HG03097 (cell line): ENCODE measurements at regions not wholly inside any gene's neighbourhood (a gene's known extent, or its start where the extent isn't known, plus 50 kb on each side); places are given as distances from the start of the nearest gene placed in this dataset.
"Not testable (repeated sequence)": the region's sequence is repeated elsewhere in the genome, so short reads cannot be mapped to it uniquely, and the experiment has no call there.

Source experiments
- ATAC-seq: cut with Tn5 transposase; IDR thresholded peaks from one replicate; pipeline ENCODE4 v1.9.1; 2021; ENCODE audit not compliant: unreplicated experiment, low FRiP score

GRCh38 chr22:34684278-34684677, 381.7 kb upstream of the ISX start:
- ATAC-seq, result not testable (repeated sequence)

DNA sequence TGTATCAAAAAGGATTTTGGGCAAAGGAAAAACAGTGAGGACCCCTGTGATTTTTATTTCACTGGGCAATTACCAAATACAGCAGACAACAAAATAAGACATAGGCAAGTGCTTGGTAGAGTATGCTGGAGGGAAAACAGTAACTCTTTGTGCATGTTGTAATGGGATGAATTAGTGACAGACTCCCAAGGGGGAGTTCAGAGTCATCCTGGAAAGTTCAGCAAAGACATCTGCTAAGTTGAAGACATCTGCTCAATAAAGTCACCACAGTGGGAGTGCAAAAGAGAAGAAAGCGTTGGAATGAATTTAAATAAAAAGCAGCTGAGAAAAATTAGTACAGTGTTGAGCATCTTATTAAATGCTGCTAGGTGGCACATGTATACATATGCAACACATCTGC, 378.8 kb upstream of the ISX start:
- no peak for ATAC-seq

GRCh38 chr22:34688825-34689224, 377.1 kb upstream of the ISX start:
- no peak for ATAC-seq

DNA sequence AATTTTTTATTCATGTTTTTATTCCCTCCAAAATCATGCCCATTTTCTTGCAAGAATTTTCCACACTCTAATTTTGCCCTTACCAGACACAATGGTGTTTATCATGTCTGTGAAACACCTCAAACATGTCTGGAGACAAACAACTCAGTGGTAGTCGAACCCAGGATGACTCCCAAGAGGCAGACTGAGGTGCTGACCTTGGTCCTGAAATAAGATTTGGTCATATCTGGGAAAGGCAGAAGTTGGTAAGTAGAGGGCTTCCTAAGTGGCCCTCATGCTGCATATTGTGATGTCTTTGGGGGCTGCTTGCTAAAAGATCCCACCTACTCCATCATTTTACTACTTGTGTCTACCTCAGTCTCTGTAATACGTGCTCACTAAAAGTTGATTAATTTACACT, 369.4 kb upstream of the ISX start:
- ATAC-seq, result no peak

DNA sequence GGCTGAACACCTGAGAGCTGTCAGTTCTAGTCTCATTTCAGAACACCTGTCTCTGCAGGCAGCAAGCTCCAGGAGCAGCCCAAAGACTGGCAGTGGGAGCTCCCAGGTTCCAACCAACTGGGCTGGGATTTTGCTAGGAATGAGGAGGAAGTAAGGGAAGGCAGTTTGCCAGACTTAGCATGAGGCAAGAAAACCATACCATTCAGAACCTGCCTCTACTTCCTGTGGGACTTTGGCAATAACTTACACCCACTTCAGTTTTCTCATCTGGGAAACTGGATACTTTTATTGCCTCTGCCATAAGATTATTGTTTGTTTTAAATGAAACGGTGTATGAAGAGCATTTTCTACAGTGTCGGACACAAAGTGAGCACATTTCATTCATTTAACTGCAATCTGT, 363.7 kb upstream of the ISX start:
- no peak for ATAC-seq

- no peak for ATAC-seq
Measured at GRCh38 chr22:34709641-34710040, 356.3 kb upstream of the ISX start.

DNA sequence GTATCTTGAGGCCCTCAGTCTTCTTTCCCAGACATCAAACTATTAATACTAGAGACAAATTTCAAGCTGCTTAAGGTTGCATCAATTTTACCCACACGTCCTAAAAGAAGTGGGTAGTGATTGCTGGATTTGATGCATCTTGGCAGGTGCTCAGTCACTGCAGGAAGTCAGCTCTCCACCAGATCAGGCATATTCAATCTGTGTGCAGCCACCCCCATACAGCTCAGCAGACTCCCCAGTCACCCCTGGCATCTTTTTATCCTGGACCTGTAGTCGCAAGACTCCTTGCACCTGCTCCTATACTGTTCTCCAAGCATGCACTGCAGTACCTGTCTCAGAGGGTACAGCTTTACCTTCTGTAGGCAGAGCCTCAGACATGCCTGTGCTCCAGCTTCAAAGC, 343.1 kb upstream of the ISX start:
- no peak for ATAC-seq

DNA sequence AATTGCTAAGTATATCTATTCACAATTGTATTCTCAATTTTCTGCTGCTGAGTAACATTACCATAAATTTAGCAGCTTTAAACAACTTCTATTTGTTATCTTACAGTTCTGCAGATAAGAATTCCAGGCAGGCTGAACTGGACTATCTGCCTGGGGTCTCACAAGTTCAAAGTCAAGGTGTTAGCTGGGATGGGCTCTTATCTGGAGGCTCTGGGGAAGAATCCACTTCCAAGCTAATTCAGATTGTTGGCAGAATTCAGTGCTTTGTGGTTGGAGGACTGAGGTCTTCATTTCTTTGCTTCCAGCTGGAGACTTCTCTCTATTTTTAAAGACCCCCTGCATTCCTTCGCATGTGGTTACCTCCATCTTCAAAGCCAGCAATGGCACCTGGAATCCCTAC, 329.9 kb upstream of the ISX start:
- ATAC-seq, result no peak

- no peak for ATAC-seq
Measured at GRCh38 chr22:34738661-34739400, 327.1 kb upstream of the ISX start.

- no peak for ATAC-seq
Measured at GRCh38 chr22:34743110-34743751, 322.7 kb upstream of the ISX start.

GRCh38 chr22:34760276-34761008, 305.5 kb upstream of the ISX start:
- no peak for ATAC-seq

DNA sequence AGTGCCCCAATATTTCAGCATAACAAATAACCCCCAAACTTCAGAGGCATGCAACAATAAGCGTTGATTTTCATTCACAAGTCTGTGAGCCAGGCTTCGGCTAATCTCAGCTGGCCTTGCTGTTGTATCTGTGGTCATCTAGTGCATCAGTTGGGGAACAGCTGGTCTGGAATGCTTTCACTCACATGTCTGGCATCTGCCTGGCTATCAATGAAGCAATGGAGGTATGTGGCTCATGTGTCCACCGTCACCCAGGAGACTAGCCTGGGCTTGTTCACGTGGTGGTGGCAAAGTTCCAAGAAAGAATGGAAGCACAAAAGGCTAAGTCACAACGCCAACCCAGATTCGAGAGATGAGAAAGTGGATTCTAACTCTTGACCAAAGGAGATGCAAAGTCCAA, 304.8 kb upstream of the ISX start:
- no peak for ATAC-seq

- no peak for ATAC-seq
Measured at GRCh38 chr22:34763496-34763895, 302.5 kb upstream of the ISX start.

DNA sequence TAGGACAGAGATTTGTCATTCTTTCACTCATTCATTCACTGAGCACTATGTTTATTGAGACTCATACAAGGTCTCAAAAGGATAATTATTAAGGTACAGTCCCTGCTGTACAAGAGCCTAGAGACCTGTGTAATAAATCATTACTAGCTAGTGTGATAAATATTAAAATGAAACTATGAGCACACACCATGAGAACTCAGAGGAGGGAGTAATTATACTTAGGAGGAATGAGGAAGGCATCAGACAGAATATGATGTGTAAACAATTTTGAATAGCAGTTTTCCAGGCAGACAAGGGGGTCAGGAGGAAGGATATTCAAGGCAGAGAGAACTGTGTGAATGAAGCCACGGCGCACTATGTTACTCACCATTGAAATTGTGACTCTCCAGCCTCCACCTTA, 300.8 kb upstream of the ISX start:
- no peak for ATAC-seq

DNA sequence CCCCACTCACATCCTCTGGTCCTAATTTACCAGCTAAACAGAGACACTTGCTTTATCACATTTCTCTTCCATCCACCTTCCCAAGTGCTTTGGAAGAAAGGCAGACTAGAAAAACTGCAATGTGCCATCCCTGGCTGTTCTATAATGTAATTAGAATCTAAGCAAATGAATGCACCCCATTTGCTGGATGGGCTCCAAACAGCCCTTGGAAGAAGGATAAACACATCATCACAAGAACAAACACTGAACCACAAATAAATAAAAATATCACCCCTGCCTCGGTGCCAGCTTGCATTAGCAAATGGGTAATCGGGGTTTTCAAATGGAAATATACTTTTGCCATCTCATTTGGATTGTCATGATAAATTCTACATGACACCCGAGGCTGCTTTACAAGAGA, 296.6 kb upstream of the ISX start:
- no peak for ATAC-seq

GRCh38 chr22:34776817-34777216, 289.1 kb upstream of the ISX start:
- no peak for ATAC-seq

GRCh38 chr22:34781681-34782080, 284.3 kb upstream of the ISX start:
- ATAC-seq, result no peak

DNA sequence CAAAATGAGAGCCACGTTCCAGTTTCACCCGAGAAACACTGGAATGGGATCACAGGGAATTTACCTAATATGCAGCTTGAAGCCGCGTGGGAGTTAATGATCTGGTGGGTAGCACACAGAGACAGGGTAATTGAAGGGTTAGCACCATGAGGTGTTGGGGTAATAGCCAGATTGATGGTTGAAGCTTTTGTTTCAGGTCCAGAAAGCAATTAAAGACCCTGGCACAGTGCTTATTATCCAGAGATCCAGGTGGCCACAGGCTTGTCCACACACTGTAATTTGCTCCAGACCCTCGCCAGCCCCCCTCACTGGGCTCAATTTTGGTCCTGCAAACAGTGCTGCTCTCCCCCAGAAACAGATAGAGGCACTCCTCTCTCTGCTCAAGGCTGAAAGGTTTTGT, 282.5 kb upstream of the ISX start:
- no peak for ATAC-seq

DNA sequence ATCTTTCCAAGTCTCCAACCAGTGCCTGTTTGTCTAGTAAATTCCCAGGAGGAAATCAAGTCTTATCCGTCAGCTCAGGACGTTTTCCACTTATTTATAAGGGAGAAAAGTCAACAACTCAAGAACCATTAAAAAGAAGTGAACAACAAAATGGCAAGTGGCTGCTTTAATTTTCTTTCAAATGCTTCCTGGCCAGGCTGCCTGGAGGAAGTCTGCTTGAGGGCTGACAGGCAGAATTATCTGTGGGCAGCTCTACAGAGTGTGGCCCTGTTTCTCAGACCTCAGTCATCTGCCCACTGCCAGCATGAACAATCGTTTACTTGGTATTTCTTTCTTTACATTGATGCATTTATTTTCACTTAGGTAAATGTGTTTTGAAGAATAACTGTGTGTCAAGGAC, 281.9 kb upstream of the ISX start:
- no peak for ATAC-seq

DNA sequence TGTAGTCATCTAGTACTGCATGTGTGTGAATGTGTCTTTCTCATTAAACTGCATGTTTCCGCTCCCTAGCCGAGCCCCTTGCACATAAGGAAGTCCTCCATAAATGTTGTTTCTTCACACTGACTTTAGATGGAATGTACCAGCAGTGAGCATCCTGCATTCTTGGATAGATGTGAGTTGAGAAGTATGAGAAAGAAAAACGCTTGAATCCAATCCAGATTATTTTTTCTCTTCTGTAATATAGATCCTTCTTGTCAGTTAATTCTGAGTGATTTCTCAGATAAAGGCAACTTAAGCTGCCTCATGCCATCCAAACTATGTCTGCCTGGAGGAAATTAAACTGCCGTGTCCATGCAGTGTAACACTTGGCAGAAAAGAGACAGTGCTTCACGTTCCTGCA, 268.1 kb upstream of the ISX start:
- ATAC-seq, result no peak

DNA sequence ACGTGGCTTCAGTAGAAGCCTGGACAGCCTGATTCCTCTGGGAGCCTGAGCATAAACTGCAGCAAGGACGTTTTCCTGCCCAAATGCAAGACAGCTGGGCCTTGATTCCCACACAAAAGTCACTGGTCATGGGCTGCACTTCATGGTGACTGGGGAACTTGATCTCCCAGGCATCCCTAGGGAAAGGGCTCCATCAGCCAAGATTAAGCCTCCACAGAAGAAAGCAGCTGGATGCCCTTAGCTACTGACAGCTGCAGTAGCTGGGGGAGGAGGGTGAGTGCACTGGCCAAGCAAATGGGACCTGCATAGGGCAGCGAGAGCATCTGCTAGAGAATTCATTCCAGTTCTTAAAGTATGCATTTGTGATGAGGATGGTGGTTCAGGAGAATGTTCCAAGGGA, 267.4 kb upstream of the ISX start:
- ATAC-seq, result no peak
